DND-41 (cell line): ENCODE measurements at regions not wholly inside any gene's neighbourhood (a gene's known extent, or its start where the extent isn't known, plus 50 kb on each side); places are given as distances from the start of the nearest gene placed in this dataset.

Experiments
- ATAC-seq: fragments of 200-7000 bp; cut with Tn5 transposase; 3 replicates; pipeline ENCODE4 v1.9.1; 2021; ENCODE audit warnings: low read depth; ENCODE audit not compliant: insufficient read depth
- DNase-seq: peaks from one replicate; pipeline ENCODE4 v3.0.0-alpha.2; 2020
- H2AFZ ChIP-seq: 2 replicates; pipeline ENCODE4 v1.6.0; 2012; ENCODE audit warnings: low read depth, low read length
- H3K27ac ChIP-seq: 2 replicates; pipeline ENCODE4 v1.5.1; 2012; ENCODE audit warnings: low read length, inconsistent platforms
- H3K27me3 ChIP-seq: fragments of 200-600 bp; sonication (generic); 2 replicates; pipeline ENCODE4 v1.6.0; 2012; ENCODE audit warnings: low read length, mild to moderate bottlenecking, inconsistent platforms; ENCODE audit not compliant: insufficient read depth, poor library complexity
- H3K36me3 ChIP-seq: 2 replicates; pipeline ENCODE4 v1.5.1; 2012; ENCODE audit warnings: low read length, inconsistent platforms; ENCODE audit not compliant: insufficient read depth
- H3K4me1 ChIP-seq: 2 replicates; pipeline ENCODE4 v1.5.1; 2012; ENCODE audit warnings: mild to moderate bottlenecking, low read length; ENCODE audit not compliant: insufficient read depth
- H3K4me2 ChIP-seq: 2 replicates; pipeline ENCODE4 v1.6.0; 2012; ENCODE audit warnings: mild to moderate bottlenecking, moderate library complexity, low read length, inconsistent platforms; ENCODE audit not compliant: insufficient read depth
- H3K4me3 ChIP-seq, 2 experiments: fragments of 200-600 bp in 1 of 2; shearing (Covaris generic) in 1 of 2; 2 replicates each; pipeline ENCODE4 v1.5.1; 2012 to 2016; ENCODE audit warnings: inconsistent platforms in 2 of 2, low read length in 2 of 2, mild to moderate bottlenecking in 2 of 2, low read depth in 1 of 2, moderate library complexity in 1 of 2
- H3K79me2 ChIP-seq: 2 replicates; pipeline ENCODE4 v1.6.0; 2012; ENCODE audit warnings: low read length, inconsistent platforms; ENCODE audit not compliant: insufficient read depth
- H3K9ac ChIP-seq: 2 replicates; pipeline ENCODE4 v1.6.0; 2012; ENCODE audit warnings: low read depth, mild to moderate bottlenecking, inconsistent platforms, low read length, moderate library complexity
- H3K9me3 ChIP-seq: 2 replicates; pipeline ENCODE4 v1.5.1; 2012; ENCODE audit warnings: low read length, moderate library complexity, mild to moderate bottlenecking, inconsistent platforms; ENCODE audit not compliant: insufficient read depth, severe bottlenecking
- H4K20me1 ChIP-seq: 2 replicates; pipeline ENCODE4 v1.6.0; 2012; ENCODE audit warnings: low read length; ENCODE audit not compliant: insufficient read depth
- EZH2 ChIP-seq: IDR thresholded peaks from 3 replicates; pipeline ENCODE4 v1.6.1; 2012; ENCODE audit warnings: borderline replicate concordance, low read depth, mild to moderate bottlenecking, moderate library complexity, low read length, inconsistent platforms; ENCODE audit not compliant: severe bottlenecking
- TF ChIP-seq, protein P1 (sequence below): IDR thresholded peaks from 2 replicates; pipeline ENCODE4 v1.5.1; 2012; ENCODE audit warnings: borderline replicate concordance, low read length, moderate library complexity, mild to moderate bottlenecking; ENCODE audit not compliant: poor library complexity, severe bottlenecking; ENCODE audit errors: extremely low read depth

GRCh38 chr20:19045371-19045770, 167.1 kb upstream of the SLC24A3 start:
- Histone ChIP-seq H3K36me3 (no peaks in the 10 kb centered on the region), H3K9me3 (no peaks in the 10 kb centered on the region), H3K9ac (no peak overlapping the region), H3K79me2 (no peaks in the 10 kb centered on the region), H4K20me1 (no peaks in the 10 kb centered on the region), H3K27me3 (peaks cover 3% of the 10 kb centered on the region), H3K4me3 (no peak overlapping the region), H2AFZ (no peak overlapping the region), H3K4me2 (no peak overlapping the region), H3K27ac (no peak overlapping the region), H3K4me1 (no peaks in the 10 kb centered on the region)
- no peak for TF ChIP-seq EZH2
- TF ChIP-seq, protein P1, sequence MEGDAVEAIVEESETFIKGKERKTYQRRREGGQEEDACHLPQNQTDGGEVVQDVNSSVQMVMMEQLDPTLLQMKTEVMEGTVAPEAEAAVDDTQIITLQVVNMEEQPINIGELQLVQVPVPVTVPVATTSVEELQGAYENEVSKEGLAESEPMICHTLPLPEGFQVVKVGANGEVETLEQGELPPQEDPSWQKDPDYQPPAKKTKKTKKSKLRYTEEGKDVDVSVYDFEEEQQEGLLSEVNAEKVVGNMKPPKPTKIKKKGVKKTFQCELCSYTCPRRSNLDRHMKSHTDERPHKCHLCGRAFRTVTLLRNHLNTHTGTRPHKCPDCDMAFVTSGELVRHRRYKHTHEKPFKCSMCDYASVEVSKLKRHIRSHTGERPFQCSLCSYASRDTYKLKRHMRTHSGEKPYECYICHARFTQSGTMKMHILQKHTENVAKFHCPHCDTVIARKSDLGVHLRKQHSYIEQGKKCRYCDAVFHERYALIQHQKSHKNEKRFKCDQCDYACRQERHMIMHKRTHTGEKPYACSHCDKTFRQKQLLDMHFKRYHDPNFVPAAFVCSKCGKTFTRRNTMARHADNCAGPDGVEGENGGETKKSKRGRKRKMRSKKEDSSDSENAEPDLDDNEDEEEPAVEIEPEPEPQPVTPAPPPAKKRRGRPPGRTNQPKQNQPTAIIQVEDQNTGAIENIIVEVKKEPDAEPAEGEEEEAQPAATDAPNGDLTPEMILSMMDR: no peak
- ATAC-seq (no peak), DNase-seq (no peak)

DNA sequence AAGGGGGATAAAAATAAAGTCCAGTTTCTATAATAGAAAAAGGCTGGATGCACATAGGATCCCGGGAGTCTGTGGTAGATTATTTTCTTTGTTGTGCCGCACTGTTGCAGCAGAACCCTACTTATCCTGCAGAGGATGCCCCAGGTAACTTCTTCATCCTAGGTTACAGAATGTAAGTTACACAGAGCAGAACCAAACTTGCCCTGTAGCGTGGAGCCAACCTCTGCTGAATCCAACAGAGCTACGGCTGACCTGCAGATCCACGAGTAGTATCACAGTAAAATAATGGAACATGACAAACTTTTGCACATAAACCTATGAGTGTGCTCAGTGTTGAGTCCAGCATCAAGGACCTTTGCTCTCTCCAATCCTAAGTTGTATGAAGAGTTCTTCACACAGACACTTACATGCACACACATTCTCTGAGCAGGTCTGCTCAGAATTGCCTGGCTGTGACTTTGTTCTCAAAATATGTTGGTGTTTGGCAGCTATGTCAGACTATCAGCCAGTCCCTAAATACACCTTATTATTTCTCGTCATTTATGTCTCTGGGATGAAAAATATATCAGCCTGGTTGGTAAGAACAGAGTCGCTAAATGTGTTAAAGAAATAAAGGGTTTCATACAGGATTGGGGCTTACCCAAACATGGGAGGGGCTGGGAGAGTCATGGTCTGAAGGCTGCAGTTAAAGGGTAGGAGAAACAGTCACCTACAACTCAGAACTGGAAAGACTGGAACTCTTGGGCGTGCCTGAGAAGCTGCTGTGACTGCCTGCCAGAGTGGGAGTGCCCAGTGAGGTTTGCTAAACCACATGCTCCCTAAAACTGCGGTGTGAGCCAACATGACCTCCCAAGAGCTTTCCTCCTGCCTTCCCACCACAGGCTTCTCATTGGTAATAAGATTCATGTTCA, 165.1 kb upstream of the SLC24A3 start:
- Histone ChIP-seq H3K27me3 (no peaks in the 10 kb centered on the region), H3K4me3 (no peak overlapping the region), H2AFZ (no peak overlapping the region), H4K20me1 (no peaks in the 10 kb centered on the region), H3K9me3 (no peaks in the 10 kb centered on the region), H3K4me1 (no peaks in the 10 kb centered on the region), H3K4me2 (no peak overlapping the region), H3K36me3 (no peaks in the 10 kb centered on the region), H3K27ac (no peak overlapping the region), H3K9ac (no peak overlapping the region), H3K79me2 (no peaks in the 10 kb centered on the region)
- no peak for DNase-seq
- TF ChIP-seq EZH2: no peak
- TF ChIP-seq, protein P1: no peak
- no peak for ATAC-seq

DNA sequence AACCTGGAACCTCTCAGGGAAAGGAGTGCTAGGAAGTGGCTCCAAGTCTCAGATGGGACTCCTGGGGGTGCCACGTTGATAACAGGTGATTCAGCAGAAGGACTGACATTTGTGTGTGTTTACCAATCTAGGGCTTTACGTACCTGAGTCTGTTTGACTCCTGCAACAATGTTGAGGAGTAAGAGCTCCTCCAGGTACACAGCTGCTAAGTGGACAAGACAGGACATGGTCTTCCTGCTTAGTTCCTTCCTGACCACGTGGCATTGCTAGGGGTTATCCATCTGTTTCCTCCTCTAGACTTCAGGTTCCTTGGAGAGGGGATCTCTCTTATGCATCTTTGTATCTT, 164.5 kb upstream of the SLC24A3 start:
- Histone ChIP-seq H4K20me1 (no peaks in the 10 kb centered on the region), H3K9me3 (no peaks in the 10 kb centered on the region), H3K4me3 (no peak overlapping the region), H3K79me2 (no peaks in the 10 kb centered on the region), H2AFZ (no peak overlapping the region), H3K4me1 (no peaks in the 10 kb centered on the region), H3K27me3 (no peaks in the 10 kb centered on the region), H3K27ac (no peak overlapping the region), H3K9ac (no peak overlapping the region), H3K4me2 (no peak overlapping the region), H3K36me3 (no peaks in the 10 kb centered on the region)
- no peak for TF ChIP-seq EZH2
- TF ChIP-seq, protein P1: no peak
- DNase-seq: no peak
- ATAC-seq: no peak
